H1 (cell line): ENCODE measurements at regions not wholly inside any gene's neighbourhood (a gene's known extent, or its start where the extent isn't known, plus 50 kb on each side); places are given as distances from the start of the nearest gene placed in this dataset.

Experiments used
- CTCF ChIA-PET: fragments of 300-600 bp; sonication (Branson Sonifier 250); formaldehyde crosslinking; loops from one replicate; lab custom pipeline; 2021; ENCODE audit not compliant: partially characterized antibody; lab: Charles Lee
- POLR2A ChIA-PET: fragments of 300-600 bp; sonication (Branson Sonifier 250); formaldehyde crosslinking; loops from one replicate; lab custom pipeline; 2021; ENCODE audit warnings: inconsistent platforms; ENCODE audit not compliant: partially characterized antibody; lab: Charles Lee
- DNase-seq, 2 experiments: peaks; one replicate each; pipeline versions ENCODE4 v3.0.0 to v3.0.0-alpha.2; 2010 to 2022; ENCODE audit warnings: low spot score in 2 of 2, low read depth in 1 of 2, mixed read lengths in 1 of 2
- FAIRE-seq: peaks from 2 replicates; lab custom pipeline; 2011; peaks lifted over from hg19 to GRCh38; lab: Jason Lieb, UNC
- H2AFZ ChIP-seq: 2 replicates; pipeline ENCODE4 v1.8.1; 2012; ENCODE audit warnings: low read length, inconsistent platforms
- H2AK5ac ChIP-seq: 2 replicates; pipeline ENCODE4 v1.6.1; 2013; ENCODE audit warnings: low read depth, low read length
- H2BK120ac ChIP-seq: replicated peaks from 2 replicates; pipeline ENCODE3; 2013; ENCODE audit warnings: low read depth, low read length, inconsistent platforms
- H2BK12ac ChIP-seq: 2 replicates; pipeline ENCODE4 v1.6.1; 2013; ENCODE audit warnings: low read depth, low read length
- H2BK15ac ChIP-seq: 2 replicates; pipeline ENCODE4 v1.6.1; 2013; ENCODE audit warnings: low read length
- H2BK20ac ChIP-seq: 2 replicates; pipeline ENCODE4 v1.6.1; 2013; ENCODE audit warnings: low read length
- H2BK5ac ChIP-seq: 2 replicates; pipeline ENCODE4 v1.6.1; 2013; ENCODE audit warnings: low read depth, low read length
- H3K14ac ChIP-seq: 2 replicates; pipeline ENCODE4 v1.6.1; 2013; ENCODE audit warnings: inconsistent platforms; ENCODE audit not compliant: insufficient read length
- H3K18ac ChIP-seq: 2 replicates; pipeline ENCODE4 v1.6.1; 2013; ENCODE audit warnings: low read length; ENCODE audit errors: extremely low read depth
- H3K23ac ChIP-seq: 2 replicates; pipeline ENCODE4 v1.6.1; 2013; ENCODE audit warnings: inconsistent platforms; ENCODE audit not compliant: insufficient read length
- H3K23me2 ChIP-seq: 2 replicates; pipeline ENCODE4 v1.6.1; 2013; ENCODE audit warnings: low read depth, low read length
- H3K27ac ChIP-seq: 2 replicates; pipeline ENCODE4 v1.6.1; 2011; ENCODE audit warnings: low read depth, low read length, inconsistent platforms
- H3K27me3 ChIP-seq, 4 experiments: replicated peaks in 1 of 4; 1 replicate in 1 of 4; 2 replicates in 3 of 4; pipeline versions ENCODE4 v1.6.1 to v1.8.1; 2011 to 2013; ENCODE audit warnings: low read length in 3 of 4, mild to moderate bottlenecking in 3 of 4, inconsistent platforms in 2 of 4, mixed read lengths in 2 of 4, moderate library complexity in 1 of 4; ENCODE audit not compliant: control insufficient read depth in 3 of 4, insufficient read depth in 3 of 4; ENCODE audit errors: extremely low read depth in 1 of 4
- H3K36me3 ChIP-seq, 4 experiments: 2 replicates each; pipeline versions ENCODE4 v1.6.1 to v1.8.1; 2011 to 2013; ENCODE audit warnings: mild to moderate bottlenecking in 4 of 4, low read length in 3 of 4, moderate library complexity in 2 of 4, control low read depth in 1 of 4, inconsistent platforms in 1 of 4; ENCODE audit not compliant: insufficient read depth in 4 of 4, control insufficient read depth in 2 of 4
- H3K4ac ChIP-seq: replicated peaks from 2 replicates; pipeline ENCODE3; 2013; ENCODE audit warnings: low read length, low read depth, mixed read lengths, inconsistent platforms; ENCODE audit not compliant: insufficient read length
- H3K4me1 ChIP-seq, 4 experiments: replicated peaks in 1 of 4; 1 replicate in 1 of 4; 2 replicates in 3 of 4; pipeline versions ENCODE4 v1.6.1 to v1.8.1; 2011 to 2013; ENCODE audit warnings: low read length in 3 of 4, inconsistent platforms in 2 of 4, mixed read lengths in 1 of 4; ENCODE audit not compliant: insufficient read depth in 4 of 4, control insufficient read depth in 3 of 4
- H3K4me2 ChIP-seq, 2 experiments: 2 replicates each; pipeline versions ENCODE4 v1.6.1 to v1.8.1; 2011 to 2013; ENCODE audit warnings: low read depth in 2 of 2, low read length in 2 of 2, control low read depth in 1 of 2, inconsistent platforms in 1 of 2, mild to moderate bottlenecking in 1 of 2; ENCODE audit not compliant: insufficient read depth in 1 of 2
- H3K4me3 ChIP-seq, 4 experiments: fragments of 200-600, 300-600 bp in 1 of 4; sonication (generic), shearing (Covaris generic), sonication (Bioruptor Twin) in 1 of 4; 2 replicates each; pipeline versions ENCODE4 v1.5.1 to v1.8.1; 2011 to 2016; ENCODE audit warnings: low read length in 4 of 4, low read depth in 3 of 4, control low read depth in 2 of 4, inconsistent platforms in 2 of 4, mild to moderate bottlenecking in 2 of 4, mixed read lengths in 1 of 4, moderate library complexity in 1 of 4; ENCODE audit not compliant: insufficient read depth in 2 of 4; ENCODE audit errors: extremely low read depth in 1 of 4
- H3K56ac ChIP-seq: replicated peaks from 2 replicates; pipeline ENCODE3; 2013; ENCODE audit warnings: low read depth, mild to moderate bottlenecking, mixed read lengths, low read length, inconsistent platforms; ENCODE audit not compliant: insufficient read length
- H3K79me1 ChIP-seq: 2 replicates; pipeline ENCODE4 v1.6.1; 2013; ENCODE audit warnings: low read depth, low read length, control low read depth
- H3K79me2 ChIP-seq, 2 experiments: 2 replicates each; pipeline versions ENCODE4 v1.6.1 to v1.8.1; 2012 to 2013; ENCODE audit warnings: low read length in 2 of 2, mild to moderate bottlenecking in 2 of 2, inconsistent platforms in 1 of 2; ENCODE audit not compliant: insufficient read depth in 2 of 2, control insufficient read depth in 1 of 2
- H3K9ac ChIP-seq, 4 experiments: replicated peaks in 1 of 4; 1 replicate in 1 of 4; 2 replicates in 3 of 4; pipeline versions ENCODE4 v1.6.1 to v1.8.1; 2011 to 2013; ENCODE audit warnings: low read depth in 3 of 4, low read length in 3 of 4, control low read depth in 2 of 4, mild to moderate bottlenecking in 2 of 4, moderate library complexity in 2 of 4, inconsistent platforms in 1 of 4; ENCODE audit errors: extremely low read depth in 1 of 4
- H3K9me3 ChIP-seq, 2 experiments: 2 replicates each; pipeline versions ENCODE4 v1.6.1 to v1.8.1; 2012 to 2013; ENCODE audit warnings: mild to moderate bottlenecking in 2 of 2, moderate library complexity in 2 of 2, control low read depth in 1 of 2, inconsistent platforms in 1 of 2, low read depth in 1 of 2, low read length in 1 of 2, mixed read lengths in 1 of 2; ENCODE audit not compliant: insufficient read depth in 2 of 2
- H4K20me1 ChIP-seq, 2 experiments: replicated peaks in 1 of 2; 2 replicates each; pipeline versions ENCODE3 to v1.8.1; 2011 to 2013; ENCODE audit warnings: inconsistent platforms in 2 of 2, low read length in 2 of 2, mild to moderate bottlenecking in 1 of 2; ENCODE audit not compliant: insufficient read depth in 2 of 2, control insufficient read depth in 1 of 2
- H4K5ac ChIP-seq: 2 replicates; pipeline ENCODE4 v1.6.1; 2013; ENCODE audit warnings: low read length, low read depth, mixed read lengths, inconsistent platforms; ENCODE audit not compliant: insufficient read length
- H4K8ac ChIP-seq: 2 replicates; pipeline ENCODE4 v1.8.0; 2013; ENCODE audit warnings: mild to moderate bottlenecking, moderate library complexity, low read length, inconsistent platforms; ENCODE audit not compliant: insufficient read depth; ENCODE audit errors: extremely low read depth
- H4K91ac ChIP-seq: replicated peaks from 2 replicates; pipeline ENCODE3; 2013; ENCODE audit warnings: low read length, mixed read lengths, inconsistent platforms; ENCODE audit not compliant: insufficient read length
- ASH2L ChIP-seq: fragments of 200-600, 300-600 bp; sonication (generic); IDR thresholded peaks from one replicate; pipeline ENCODE4 v1.7.1; 2017; ENCODE audit warnings: low read length
- BACH1 ChIP-seq: IDR thresholded peaks from 2 replicates; pipeline ENCODE4 v1.6.1; 2012; ENCODE audit warnings: low read length, improper control_type of control experiment
- CHD2 ChIP-seq: IDR thresholded peaks from 2 replicates; pipeline ENCODE4 v1.6.1; 2012; ENCODE audit warnings: low read length, improper control_type of control experiment
- HDAC2 ChIP-seq, 2 experiments: fragments of 300-600 bp in 1 of 2; sonication (generic) in 1 of 2; IDR thresholded peaks; 2 replicates each; pipeline ENCODE4 v1.6.1; 2011 to 2012; ENCODE audit warnings: low read depth in 2 of 2, low read length in 2 of 2, mild to moderate bottlenecking in 2 of 2, moderate library complexity in 2 of 2, borderline replicate concordance in 1 of 2, inconsistent platforms in 1 of 2
- HDAC6 ChIP-seq: IDR thresholded peaks from one replicate; pipeline ENCODE4 v1.7.1; 2012; ENCODE audit warnings: low read depth, mild to moderate bottlenecking, inconsistent platforms, low read length, moderate library complexity
- KDM1A ChIP-seq: fragments of 200-600, 300-600 bp; sonication (generic); IDR thresholded peaks from 2 replicates; pipeline ENCODE4 v1.7.1; 2016; ENCODE audit warnings: mild to moderate bottlenecking, low read length, borderline replicate concordance
- KDM4A ChIP-seq: IDR thresholded peaks from one replicate; pipeline ENCODE4 v1.7.1; 2012; ENCODE audit warnings: low read depth, mild to moderate bottlenecking, moderate library complexity, low read length, inconsistent platforms; ENCODE audit not compliant: severe bottlenecking
- SIRT6 ChIP-seq: IDR thresholded peaks from one replicate; pipeline ENCODE4 v1.7.1; 2012; ENCODE audit warnings: low read length, inconsistent platforms
- SUZ12 ChIP-seq: fragments of 200-600 bp; sonication (generic); IDR thresholded peaks from 2 replicates; pipeline ENCODE4 v1.6.1; 2012; ENCODE audit warnings: mild to moderate bottlenecking, inconsistent platforms, low read length, moderate library complexity, mixed read lengths
- TCF12 ChIP-seq: IDR thresholded peaks from 2 replicates; pipeline ENCODE4 v1.6.1; 2011; ENCODE audit warnings: low read depth, mild to moderate bottlenecking, low read length
- TEAD4 ChIP-seq: IDR thresholded peaks from 2 replicates; pipeline ENCODE4 v1.6.1; 2012; ENCODE audit warnings: low read depth, low read length, inconsistent platforms, mixed read lengths
- WGBS, 2 experiments: shearing (Covaris generic) in 1 of 2; methylation state at CpG; one replicate each; pipeline versions ENCODE4 v1.1.6 to v1.1.7; 2013 to 2015; ENCODE audit warnings: low lambda C conversion rate in 2 of 2, mixed read lengths in 2 of 2, inconsistent platforms in 1 of 2, low coverage in 1 of 2, missing lambda C conversion rate in 1 of 2; ENCODE audit not compliant: insufficient replicate concordance in 2 of 2, insufficient coverage in 1 of 2, insufficient read length in 1 of 2; ENCODE audit errors: extremely low coverage in 1 of 2, missing lambda C conversion rate in 1 of 2; 5-methylcytosine and 5-hydroxymethylcytosine counted together
- TF ChIP-seq, protein P1 (sequence below): IDR thresholded peaks from 2 replicates; pipeline ENCODE4 v1.6.1; 2012; ENCODE audit warnings: inconsistent platforms

GRCh38 chr18:5756823-5757222, 138.5 kb downstream of the TMEM200C start:
- H3K56ac ChIP-seq = no peak overlapping the region
- H3K18ac ChIP-seq = no peak overlapping the region
- no peak overlapping the region for H3K4me3 ChIP-seq
- no peaks in the 10 kb centered on the region for H3K23me2 ChIP-seq
- no peak overlapping the region for H3K4ac ChIP-seq
- no peak for TF ChIP-seq SIRT6
- TF ChIP-seq ASH2L = no peak
- no peak for TF ChIP-seq SUZ12
- no peak for TF ChIP-seq TEAD4
- TF ChIP-seq KDM4A = no peak
- TF ChIP-seq BACH1 = no peak
- no peak for TF ChIP-seq TCF12
- no peak for TF ChIP-seq KDM1A
- TF ChIP-seq, protein P1, sequence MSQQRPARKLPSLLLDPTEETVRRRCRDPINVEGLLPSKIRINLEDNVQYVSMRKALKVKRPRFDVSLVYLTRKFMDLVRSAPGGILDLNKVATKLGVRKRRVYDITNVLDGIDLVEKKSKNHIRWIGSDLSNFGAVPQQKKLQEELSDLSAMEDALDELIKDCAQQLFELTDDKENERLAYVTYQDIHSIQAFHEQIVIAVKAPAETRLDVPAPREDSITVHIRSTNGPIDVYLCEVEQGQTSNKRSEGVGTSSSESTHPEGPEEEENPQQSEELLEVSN = no peak
- TF ChIP-seq HDAC2 (IDR thresholded peaks at IDR 0.05; ENCODE audit: borderline replicate concordance in 1 of 2, low read depth in 2 of 2, low read length in 2 of 2) = no peak
- no peak for TF ChIP-seq CHD2
- TF ChIP-seq HDAC6 = no peak
- H3K79me2 ChIP-seq = no peaks in the 10 kb centered on the region
- no peak overlapping the region for H4K91ac ChIP-seq
- H3K14ac ChIP-seq = no peak overlapping the region
- H2BK5ac ChIP-seq = no peak overlapping the region
- H2BK12ac ChIP-seq = no peak overlapping the region
- POLR2A ChIA-PET = no interaction called here
- FAIRE-seq (no peak), DNase-seq (no peak)
- no peak overlapping the region for H4K5ac ChIP-seq
- H2AK5ac ChIP-seq = no peak overlapping the region
- peaks cover 0 to 1% (median 0%) of the 10 kb centered on the region in 4 experiments; a peak in 3 of 7 replicates for H3K4me1 ChIP-seq
- CTCF ChIA-PET = no interaction called here
- no peaks in the 10 kb centered on the region for H3K9me3 ChIP-seq
- no peaks in the 10 kb centered on the region for H3K79me1 ChIP-seq
- H2BK120ac ChIP-seq = no peak overlapping the region
- H3K9ac ChIP-seq = no peak overlapping the region
- H3K36me3 ChIP-seq = no peaks in the 10 kb centered on the region
- H3K27me3 ChIP-seq = peaks cover 0 to 4% (median 0%) of the 10 kb centered on the region in 4 experiments; a peak in 2 of 7 replicates
- 83% methylated on average over 6 of the region's 6 CpGs; no CpG with 5 or more reads in 1 of the 2 experiments for WGBS, 2 experiments
- no peak overlapping the region for H4K8ac ChIP-seq
- H4K20me1 ChIP-seq = no peaks in the 10 kb centered on the region
- H3K23ac ChIP-seq = no peak overlapping the region
- H2AFZ ChIP-seq = no peak overlapping the region
- no peak overlapping the region for H2BK20ac ChIP-seq
- H3K4me2 ChIP-seq = no peak overlapping the region
- no peak overlapping the region for H3K27ac ChIP-seq
- H2BK15ac ChIP-seq = no peak overlapping the region
